ENCODE measurements at regions not wholly inside any gene's neighbourhood (a gene's known extent, or its start where the extent isn't known, plus 50 kb on each side); places are given as distances from the start of the nearest gene placed in this dataset.

GRCh38 chr2:21757805-21758430 is 634.1 kb downstream of the TDRD15 start:
- no peak for TF ChIP-seq CTCF (IDR thresholded peaks at IDR 0.05; ENCODE audit: low read depth, low read length, poor library complexity, severe bottlenecking)
- TF ChIP-seq EZH2phosphoT487 (IDR thresholded peaks at IDR 0.05; ENCODE audit: borderline replicate concordance, low read length) = no peak
